SHP77 (cell line): ENCODE measurements at regions not wholly inside any gene's neighbourhood (a gene's known extent, or its start where the extent isn't known, plus 50 kb on each side); places are given as distances from the start of the nearest gene placed in this dataset.

Experiments
- DNase-seq, 2 experiments: peaks; one replicate each; lab custom pipeline; 2025; lab: John Stamatoyannopoulos, UW

DNA sequence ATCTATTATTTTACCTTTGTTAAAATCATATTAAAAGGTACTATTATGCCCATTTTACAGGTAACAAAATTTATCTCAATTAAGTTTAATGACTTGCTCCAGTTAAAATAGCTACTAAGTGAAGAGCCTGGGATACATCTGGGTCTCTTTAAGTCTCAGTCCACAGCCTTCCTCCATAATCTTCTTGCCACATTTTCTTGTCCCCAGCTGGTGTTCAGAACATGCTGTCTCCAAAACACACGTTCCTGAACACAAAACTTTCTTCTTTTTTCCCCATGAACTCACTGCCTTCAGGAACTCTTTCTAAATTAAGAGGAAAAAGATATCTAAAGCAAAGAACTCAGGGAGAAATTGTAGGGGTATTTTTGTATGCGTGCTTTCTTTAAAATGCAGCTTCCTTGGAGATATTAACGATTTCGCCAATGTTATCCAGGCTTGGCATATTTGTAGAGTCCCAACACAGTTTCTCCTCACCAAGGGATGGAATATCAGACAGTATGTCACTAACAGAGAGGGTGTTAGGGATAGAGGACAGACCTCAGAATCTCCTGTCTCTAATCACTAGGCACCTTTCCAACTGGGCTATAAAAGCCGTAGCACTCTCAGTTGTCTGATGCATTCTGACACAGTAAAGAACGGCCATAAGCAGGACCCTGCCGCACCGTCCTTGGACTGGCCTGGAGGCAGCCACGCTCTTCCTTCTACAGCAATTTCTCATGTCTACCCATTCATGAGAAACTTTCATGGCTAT, 232.8 kb upstream of the BLID start:
- DNase-seq = no peak

DNA sequence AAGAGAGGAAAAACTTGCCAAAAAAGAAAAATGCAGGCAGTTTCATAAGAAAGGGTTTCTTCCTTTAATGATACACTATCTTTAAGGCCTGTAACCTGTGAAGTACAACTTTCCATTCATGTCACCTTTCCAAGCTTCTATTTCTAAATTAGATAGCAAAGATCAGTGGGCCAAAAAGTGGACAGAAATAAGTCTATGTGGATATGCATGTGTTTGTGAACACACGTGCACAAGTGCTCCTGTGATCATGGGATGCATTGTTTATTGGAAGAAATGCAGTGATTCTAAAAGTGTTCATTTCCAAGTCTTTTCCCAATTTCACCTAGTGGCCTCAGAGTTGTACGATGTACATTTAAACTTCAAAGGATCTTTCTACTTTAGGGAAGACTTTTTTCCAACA, 230.0 kb upstream of the BLID start:
- no peak for DNase-seq

DNA sequence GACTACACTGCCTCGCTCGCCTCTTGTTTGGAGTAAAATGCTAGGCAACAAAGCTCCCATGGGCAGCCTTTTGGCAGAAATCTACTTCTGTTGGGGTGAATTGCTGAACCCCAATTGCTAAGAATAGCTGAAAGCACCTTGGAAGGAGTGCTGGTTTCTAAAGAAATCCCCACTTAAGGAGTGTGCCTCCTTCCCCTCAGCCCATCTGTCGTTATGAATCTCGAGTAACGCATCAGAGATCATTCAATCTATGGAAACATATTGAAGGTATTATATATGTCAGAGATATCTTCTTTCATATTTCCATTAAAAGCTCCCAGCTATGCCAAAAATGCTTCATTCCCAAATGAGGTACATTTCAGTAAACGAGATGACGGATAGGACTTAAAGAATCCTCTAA, 229.6 kb upstream of the BLID start:
- no peak for DNase-seq

DNA sequence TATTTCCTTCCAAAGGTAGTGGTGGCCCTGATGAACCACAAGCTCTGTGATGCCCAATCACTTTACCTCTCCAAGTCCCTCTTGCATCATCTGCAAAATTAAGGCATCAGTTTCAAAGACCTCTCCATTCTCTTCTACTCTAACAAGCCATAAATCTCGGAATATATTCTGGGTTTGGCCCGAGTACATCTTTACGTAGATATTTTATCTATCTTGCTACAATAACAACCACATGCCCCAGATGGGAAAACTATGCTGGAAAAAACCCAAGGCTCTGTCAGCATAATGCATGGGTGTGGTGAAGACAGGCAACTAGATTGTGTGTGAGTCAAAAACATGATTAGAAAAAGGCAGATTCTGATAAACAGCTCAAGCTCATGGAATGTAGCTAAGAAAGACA, 228.2 kb upstream of the BLID start:
- DNase-seq = no peak

DNA sequence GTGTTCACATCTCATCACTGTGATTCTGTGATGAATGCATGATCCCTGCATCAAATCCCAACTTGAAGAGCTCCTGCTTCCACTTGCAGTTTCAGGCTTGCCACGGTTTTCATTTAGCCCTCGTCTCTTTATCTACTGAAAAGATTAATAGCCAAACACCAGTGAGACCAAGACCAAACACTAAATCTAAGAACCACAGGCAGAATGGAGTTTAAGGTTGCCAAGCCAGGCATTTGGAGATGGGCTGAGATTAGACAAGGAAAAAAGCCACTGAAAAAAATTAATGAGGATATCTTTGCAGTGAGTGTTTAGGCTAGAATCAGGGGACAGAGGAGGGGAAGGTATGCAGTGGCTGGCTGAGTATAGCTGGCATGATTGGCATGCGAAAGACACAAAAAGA, 227.2 kb upstream of the BLID start:
- no peak for DNase-seq

DNA sequence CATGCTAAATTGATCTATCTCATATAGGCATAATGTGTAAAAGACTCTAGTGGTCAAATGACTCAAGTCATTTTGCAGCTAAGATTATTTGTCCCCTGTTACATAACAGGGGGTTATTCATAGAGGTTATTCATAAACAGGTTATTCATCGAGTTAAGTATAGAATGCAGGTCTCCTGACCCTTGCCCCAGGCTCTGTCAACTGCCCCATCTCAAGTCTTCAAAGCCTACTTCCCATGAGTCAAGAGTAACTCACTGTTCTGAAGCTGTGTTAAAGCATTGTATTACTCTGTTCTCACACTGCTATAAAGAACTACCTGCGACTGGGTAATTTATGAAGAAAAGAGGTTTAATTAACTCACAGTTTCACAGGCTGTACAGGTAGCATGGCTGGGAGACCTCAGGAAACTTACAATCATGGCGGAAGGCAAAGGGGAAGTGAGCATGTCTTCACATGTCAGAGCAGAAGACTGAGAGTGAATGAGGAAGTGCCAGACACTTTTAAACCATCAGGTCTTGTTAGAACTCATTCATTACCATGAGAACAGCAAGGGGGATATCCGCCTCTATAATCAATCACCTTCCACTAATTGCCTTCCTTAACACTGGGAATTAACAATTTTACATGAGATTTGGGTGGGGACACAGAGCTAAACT, 226.2 kb upstream of the BLID start:
- no peak for DNase-seq

DNA sequence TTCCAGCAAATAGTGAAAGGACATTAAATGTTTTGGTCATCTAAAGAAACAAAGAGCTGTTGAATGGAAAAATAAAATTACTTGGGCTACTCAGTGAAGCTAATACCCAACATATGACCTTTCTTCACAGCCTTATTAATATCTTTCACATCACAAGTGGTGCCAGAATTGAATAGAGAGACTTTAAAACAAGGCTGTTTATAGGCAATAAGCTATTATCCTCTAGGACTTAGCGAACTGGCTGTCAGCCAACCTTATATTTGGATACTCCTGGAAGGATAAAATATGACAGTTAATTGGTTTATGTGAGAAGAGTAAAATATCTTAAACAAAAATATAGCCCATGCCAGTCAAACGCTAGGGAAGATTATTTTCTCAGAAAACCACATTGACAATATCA, 225.5 kb upstream of the BLID start:
- DNase-seq = no peak

DNA sequence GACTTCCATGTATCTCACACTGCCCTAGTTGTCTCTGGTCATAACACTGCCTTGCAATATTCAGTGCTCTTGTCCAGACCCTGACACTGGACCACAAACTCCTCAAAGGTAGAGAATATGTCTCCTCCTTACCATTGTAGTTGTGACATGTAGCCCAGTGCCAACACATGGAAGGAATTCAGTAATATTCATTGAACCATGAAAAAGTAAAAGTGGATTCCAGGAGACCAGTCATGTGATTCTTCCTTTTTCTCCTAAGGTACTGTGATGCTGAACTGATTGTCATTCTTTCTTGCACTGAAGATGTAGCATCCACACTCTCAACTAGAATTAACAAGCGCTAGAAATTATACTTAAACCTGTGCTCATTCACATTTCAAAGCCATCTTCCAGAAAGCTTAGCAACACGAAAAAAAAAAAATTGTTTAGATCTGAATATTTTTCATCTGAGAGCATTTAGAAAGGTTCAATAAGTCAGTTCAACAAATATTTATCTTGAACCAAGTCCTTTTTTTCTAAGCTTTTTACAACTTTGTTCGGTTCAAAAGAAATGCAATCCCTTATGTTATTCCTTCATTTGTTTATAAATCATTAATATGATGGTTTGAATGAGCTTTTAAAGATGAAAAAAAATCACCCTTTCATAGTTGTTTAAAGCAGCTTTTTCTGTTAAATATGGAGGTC, 224.7 kb upstream of the BLID start:
- DNase-seq = no peak

DNA sequence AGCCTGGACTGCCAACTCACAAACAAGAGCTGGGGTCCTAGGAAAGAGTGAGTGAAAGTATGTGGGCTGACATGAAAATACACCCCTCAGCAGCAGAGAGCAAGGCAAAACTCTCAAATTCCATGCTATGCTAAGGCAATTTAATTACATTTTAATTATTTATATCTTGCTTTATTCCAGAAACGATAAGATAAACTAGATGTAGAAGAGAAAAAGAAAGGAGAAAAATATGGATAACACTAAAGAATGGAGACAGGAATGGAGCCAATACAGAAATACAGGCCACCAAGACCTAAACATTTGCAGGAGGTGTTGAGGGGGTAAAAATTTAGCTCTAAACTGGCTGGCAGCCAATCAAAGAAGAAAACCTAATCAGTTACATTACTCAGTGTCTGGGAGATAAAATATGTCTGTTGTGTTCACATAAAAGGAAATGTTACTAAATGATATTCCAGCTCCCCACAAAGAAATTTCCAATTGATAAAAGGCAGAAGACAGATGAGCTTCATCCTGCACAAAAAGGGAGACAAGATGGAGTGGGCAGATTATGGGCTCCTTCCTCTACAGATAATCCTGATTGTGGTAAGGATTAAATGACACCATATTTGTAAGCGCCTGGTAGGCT, 223.5 kb upstream of the BLID start:
- DNase-seq = no peak

DNA sequence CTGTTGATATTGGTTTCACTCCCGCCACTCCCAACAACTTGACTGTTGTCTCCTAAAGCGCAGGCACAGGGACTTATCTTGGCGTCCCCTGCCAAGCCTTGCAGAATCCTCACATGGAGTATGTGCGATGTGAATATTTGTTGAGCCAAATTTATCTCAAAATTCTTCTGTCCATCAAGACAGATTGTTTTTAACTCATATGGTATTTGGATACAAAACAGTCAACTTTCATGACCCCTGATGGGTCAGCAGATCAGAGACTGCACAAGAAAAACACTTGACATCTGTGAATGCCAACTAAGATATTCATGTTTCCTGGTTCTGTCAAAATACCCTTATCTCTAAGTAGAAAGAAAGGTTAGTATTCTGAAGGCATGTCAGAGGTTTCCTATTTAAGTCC, 221.7 kb upstream of the BLID start:
- DNase-seq = no peak

DNA sequence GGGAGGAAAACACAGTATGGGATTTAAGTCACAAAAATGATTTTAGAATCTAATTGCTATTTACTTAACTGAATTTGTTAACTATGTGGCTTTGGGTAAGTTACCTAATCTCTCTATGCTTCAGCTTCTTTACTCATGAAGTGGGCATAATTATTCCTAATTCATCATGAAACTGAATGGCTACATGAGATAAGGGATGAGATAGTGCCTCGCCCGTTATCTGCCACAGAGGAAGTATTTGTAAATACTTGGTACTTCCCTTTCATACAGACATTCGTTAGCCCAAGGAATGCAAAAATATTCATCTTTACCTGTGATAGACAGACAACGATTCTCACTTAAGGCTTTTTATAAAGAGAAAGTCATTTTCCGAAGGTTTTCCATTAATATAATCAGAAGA, 221.2 kb upstream of the BLID start:
- DNase-seq = no peak

DNA sequence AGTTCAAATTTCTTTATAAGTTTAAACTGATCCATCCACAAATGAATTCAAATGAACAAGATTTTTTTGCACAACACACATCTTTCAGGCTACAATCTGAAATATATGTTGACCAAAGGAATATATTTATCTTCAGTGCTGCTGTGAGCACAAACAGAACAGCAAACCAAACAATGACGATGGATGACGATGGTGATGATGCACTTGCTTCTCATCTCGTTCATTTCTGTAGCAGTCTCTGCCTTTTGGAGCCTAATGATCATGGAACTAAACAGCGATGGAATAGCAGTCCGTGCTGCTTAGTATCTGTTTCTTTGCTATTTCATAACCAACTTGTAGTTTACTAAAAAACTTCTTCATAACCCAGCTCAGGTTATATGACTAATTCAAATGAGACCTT, 220.7 kb upstream of the BLID start:
- no peak for DNase-seq

DNA sequence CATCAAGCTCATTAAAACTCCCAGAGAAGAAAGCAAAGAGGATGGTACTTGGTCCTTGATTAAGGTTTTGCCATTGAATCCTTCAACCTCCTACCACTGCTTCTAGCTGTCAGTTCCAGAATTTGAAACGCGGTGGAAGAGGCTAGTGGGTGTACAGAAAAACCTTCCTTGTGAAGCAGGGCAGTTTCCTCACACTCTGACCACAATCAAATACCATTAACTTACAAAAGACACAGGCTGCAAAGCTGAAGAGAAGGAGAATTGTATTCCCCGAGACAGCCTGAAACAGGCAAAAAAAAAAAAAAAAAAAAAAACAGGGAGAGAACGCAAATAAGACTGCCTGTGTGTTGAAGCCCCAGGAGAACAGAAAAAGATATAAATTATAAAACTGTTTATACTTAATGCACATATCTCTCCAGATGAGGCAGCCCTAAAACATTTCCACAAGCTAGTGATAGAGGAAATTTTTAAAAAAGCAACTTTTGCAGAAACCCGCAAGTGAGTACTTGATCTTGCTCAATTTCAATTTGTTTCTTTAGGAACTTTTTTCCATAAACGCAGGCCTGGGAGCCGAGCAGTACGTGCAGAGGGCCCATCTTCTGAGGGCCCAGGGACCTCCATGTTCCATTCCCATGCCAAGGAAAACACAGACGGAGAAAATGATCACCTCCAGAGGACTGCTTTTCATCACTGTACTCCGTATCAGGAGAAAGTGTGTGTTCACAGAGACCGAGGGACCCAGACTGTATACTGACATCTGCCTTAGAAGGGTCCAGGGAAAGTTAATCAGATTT, 218.7 kb upstream of the BLID start:
- DNase-seq = no peak

DNA sequence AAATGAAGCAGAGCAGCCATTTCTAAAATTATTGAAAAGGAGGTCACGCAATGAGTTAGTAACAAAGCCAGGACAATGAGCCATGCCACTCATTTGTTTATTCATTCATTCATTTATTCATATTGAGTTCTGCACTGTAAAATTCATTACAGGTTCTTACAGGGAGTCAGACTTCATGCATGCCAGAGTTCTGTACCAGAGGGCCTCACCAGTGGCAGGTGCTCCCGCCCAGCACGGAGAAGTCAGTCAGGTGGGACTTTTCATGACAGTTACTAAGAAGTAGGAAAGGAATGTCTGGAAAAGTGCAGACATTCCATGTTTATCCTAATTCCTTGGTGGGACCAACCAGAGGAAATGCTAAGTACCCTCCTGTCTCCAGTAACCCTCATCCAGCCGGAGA, 217.5 kb upstream of the BLID start:
- DNase-seq = no peak

DNA sequence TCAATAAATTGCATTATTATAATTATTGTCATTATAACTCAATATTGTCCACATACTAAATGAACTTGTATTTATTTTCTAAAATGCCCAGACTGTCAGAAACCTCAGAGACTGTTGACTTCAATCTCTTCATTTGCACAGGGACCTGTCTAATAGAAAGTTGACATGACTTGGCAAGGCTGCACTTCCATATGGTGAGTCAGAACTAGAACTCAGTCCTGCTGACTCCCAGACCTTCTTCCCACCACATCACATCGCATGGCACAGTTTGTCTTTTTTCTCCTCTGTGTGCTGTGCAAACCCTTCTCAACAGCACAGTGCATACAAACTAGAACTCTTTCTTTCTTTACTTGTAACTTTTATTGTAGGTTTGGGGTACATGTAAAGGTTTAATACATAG, 215.1 kb upstream of the BLID start:
- DNase-seq = no peak

DNA sequence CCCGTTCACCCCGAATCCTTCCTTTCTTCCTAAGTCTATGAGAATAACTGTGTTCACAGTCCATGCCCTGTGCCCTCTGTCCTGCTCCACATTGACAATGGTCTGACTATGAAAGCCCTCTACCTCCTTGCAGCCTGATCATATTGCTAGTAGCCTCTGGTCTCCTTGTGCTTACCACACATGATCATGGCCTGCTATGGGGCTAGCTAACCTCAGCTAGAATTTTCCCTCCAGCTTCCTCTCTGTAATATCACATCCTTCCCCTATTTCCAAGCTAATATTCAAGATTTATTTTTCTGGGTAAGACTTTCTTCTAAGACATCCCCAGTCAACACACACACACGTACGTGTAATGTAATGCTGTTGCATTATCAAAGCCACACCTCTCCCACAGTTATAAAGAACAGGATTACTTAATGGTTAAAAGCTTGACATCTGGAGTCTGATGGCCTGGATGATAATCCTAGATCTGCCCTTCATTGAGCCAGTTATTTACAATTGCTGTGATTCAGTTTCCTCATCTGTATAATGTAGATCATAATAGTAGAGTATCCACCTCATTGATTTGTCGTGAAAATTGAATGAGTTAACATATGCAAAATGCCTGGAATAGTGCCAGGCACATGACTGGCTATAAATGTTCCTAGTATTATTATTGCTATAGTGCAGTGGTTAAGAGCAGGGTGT, 214.4 kb upstream of the BLID start:
- no peak for DNase-seq

DNA sequence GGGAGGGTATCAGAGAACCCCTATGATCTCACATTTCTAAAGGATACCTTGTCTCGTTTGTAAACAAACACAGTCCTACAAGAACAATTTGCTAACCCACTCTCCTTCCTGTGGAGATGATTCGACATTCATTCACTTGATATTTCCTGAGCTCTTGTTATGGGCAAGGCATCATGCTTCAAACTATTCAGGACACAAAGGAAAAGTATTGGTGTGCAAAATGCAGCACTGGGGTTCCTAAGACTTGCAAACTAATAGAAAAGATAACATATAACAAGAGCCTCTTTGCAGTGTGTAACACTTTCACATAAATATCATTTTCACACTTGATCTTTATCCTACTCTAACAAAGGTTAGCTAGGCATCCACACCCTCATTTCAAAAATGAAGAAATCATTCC, 211.5 kb upstream of the BLID start:
- no peak for DNase-seq

DNA sequence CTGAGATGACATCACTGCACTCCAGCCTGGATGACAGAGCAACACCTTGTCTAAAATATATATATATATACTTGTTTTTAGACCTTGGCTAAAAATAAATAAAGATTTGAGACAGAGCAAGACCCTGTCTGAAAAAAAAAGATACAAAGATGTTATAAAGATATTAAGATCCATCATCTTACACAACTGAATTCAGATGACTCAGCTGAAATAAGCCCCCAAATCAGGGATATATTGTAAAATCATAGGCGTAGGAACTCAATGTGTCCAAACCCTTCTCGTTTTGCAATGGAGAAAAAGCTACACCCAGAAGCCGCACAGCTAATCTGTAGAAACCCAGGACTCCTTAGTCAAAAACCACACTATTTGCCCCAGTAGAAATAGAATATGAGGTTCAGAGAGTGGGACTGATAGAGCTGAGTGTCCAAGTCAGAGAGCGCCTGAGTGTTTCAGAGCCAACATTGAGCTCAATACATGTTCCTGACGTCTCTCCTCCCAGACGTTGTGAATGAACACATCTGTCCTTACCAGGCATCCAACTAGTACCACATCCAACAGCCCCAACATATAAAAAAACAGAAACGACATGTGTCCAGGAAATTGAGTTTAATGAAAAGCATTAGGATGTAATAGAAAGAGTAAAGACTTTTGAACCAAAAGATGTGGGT, 207.9 kb upstream of the BLID start:
- no peak for DNase-seq

DNA sequence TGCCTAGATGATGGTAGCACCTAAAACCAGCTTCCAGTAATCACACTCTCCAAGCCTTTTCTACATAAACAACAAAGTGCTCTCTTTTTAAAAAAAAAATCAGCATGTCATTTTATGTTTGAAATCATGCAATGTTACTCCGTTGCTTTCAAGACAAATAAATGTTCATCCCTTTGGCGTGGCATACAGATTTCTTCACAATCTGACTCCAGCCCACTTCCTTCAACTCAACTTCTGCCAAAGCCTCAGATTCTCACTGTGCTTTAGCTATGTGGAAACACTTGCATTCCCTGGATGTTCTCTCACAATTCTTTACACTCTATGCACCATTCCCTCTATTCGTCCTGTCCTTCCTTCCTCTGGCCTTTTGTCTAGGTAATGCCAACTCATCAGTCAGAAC, 206.3 kb upstream of the BLID start:
- DNase-seq = no peak

DNA sequence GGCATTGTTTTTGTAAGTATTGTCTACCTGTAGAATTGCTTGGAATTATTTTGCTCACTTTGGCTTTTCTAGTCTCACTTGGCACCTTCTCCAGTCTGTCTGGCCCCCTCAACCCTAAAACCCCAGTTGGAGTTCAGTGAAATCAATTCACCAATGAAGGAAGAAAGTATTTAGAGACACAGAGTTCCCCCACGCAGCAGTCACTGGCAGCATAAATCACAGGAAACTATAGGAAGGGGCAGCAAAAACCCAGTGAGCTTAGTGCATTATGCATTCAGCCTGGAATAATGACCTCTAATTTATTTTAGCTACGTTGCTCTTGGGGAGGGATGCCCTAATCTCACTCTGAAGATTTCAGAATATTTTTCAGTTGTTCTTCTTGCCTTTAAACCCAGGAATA, 204.7 kb upstream of the BLID start:
- no peak for DNase-seq
